ENCODE measurements at regions not wholly inside any gene's neighbourhood (a gene's known extent, or its start where the extent isn't known, plus 50 kb on each side); places are given as distances from the start of the nearest gene placed in this dataset.

DNA sequence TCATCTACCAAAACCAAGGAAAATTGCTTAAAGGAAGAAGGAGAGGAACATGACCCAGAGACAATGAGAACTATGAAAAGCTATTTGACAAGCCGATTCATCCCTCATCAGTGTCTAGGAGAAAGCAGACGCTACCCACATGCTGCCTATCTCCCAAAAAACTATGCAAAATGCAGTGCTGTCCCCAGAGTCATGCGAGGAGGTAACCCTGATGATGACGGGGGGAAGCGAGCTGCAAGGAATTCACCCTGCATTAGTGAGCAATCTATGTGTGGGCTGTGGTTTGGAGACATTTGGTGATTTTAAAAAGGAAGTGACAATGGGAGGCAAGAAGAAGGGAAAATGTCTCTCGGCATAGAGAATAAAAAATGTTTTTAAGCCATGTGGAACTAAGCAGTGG, 472.7 kb downstream of the CMPK2 start (continued):
- TF ChIP-seq RNF2 (IDR thresholded peaks at IDR 0.05; ENCODE audit: borderline replicate concordance, low read depth, low read length, missing control alignments, poor library complexity, severe bottlenecking) (no peak), SIN3A (conservative IDR thresholded peaks at IDR 0.05 in 1 of 2, IDR thresholded peaks at IDR 0.05 in 1 of 2; ENCODE audit: low read depth in 1 of 2, low read length in 2 of 2) (no peak), SAP30 (IDR thresholded peaks at IDR 0.05; ENCODE audit: insufficient read depth, insufficient replicate concordance, low read length) (no peak)

Data from H1 (cell line).